ENCODE measurements at regions not wholly inside any gene's neighbourhood (a gene's known extent, or its start where the extent isn't known, plus 50 kb on each side); places are given as distances from the start of the nearest gene placed in this dataset.
"Not testable (repeated sequence)": the region's sequence is repeated elsewhere in the genome, so short reads cannot be mapped to it uniquely, and the experiment has no call there.

DNA sequence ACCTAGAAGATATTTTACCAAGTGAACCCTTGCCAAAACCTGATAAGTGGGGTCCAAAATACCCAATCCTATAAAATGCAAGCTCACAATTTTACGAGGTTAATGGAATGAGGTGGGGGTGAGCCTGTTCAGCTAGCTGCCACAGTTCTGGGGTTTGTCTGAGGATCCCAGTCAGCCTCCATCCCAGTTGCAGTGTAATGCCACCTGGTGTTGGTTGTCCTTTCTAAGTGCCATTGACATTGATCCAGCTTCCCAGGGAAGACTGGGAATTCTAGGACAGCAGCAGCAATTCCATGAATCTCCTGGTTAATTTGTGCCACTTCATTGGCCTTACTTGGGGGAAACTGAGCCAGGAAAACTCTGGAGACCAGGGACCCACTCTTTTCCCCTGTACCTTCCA, 298.3 kb downstream of the RWDD3 start:
- DNase-seq = peak in 1 of 3 experiments; percentile 4

DNA sequence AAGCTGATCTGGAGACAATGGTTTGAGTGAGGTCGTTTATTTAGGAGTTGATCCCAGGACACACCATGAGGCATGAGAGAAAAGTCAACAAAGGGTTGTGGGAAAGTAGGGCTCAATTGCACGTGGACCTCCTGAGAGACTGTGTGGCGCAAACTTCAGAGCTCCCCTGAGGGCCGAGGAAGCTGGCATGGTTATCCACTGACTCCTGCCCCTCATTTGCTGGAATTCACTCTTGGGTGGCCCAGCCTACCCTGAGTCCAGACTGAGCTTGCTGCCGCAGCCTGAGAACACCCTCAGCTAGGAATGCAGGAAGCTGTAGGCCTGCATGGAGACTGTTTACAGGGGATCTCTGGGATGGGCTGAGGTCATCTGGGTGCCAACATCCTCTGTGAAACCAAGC, 301.0 kb downstream of the RWDD3 start:
- DNase-seq = no peak

DNA sequence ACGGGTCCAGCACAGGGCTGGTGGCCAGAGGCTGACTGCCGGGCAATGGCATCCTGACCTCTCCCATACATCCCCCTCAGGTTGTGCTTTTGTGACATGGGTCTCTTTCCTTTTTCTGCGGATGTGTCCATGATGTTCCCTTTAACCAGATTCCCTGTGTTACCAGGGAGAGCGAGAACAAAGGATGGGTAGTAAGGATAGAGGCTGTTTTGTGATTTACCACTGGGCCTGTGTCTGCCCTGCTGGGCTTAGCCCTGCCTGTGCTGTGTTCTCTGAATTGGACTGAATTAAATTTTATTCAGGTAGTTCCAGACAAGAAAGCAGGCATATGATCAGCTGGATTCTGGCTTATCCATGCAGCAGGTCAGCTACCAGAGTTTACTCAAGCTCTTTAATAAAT, 301.6 kb downstream of the RWDD3 start:
- DNase-seq = no peak

DNA sequence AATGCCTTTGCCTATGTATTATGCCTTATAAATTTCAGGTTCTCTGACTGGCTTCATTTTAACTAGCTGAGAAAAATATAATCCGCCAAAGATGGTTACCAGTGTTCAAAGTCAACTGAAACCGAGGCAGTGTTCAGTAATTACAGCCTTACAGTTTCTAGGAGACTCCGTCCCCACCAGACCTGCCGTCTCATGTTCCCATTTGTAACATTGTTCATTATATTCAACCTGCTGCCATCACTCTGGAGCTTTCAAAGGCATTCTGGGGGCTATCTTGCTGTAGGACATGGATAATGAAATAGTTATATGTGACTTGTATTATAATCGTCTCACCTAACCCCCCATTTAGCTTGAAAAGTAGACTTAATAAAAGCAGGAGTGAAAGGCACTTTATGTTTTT, 302.5 kb downstream of the RWDD3 start:
- DNase-seq = peak in 1 of 3 experiments; percentile 18

DNA sequence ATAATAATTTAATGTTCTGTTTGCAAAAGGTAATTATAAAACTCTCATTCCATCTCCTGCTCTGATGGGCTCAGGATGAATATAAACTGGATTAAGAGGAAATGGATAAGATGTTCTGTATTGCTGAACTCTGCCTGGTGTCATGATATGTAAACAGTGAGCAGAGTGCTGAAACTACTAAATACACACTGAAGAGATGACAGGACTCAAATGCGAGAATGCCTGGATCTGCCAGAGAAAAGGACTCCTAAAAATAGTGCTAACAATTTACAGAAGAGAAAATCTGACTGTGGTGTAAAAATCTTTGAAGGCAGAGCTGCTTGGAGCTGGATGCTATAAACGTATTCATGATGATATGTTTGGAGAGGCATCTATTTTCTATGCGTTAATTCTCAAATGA, 303.2 kb downstream of the RWDD3 start:
- DNase-seq = no peak

DNA sequence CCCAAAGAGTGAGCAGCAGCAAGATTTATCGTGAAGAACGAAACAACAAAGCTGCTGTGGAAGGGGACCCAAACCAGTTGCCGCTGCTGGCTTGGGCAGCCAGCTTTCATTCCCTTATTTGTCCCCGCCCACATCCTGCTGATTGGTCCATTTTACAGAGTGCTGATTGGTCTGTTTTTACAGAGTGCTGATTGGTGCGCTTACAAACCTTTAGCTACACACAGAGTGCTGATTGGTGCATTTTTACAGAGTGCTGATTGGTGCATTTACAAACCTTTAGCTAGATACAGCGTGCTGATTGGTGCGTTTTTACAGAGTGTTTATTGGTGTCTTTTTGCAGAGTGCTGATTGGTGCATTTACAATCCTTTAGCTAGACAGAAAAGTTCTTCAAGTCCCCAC, 304.2 kb downstream of the RWDD3 start:
- DNase-seq = not testable (repeated sequence)

DNA sequence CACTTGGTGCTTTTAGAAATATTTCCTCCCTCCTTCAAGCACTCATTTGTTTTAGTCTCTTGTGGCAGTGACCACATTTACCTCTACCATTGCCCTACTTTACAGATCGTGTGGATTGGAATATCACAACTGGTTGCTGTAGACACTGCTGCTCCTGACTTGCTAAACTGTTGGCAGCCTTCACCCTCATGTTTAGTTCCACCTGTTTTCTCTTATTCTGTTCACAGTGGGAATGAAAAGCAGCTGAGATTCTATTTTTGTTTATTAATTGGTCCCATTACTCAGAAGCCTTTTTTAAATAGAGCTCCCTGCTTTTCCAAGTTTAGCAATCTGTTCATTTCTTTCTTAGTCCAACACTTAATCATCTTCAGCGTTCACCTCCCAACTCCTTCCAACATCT, 308.9 kb downstream of the RWDD3 start:
- no peak for DNase-seq

DNA sequence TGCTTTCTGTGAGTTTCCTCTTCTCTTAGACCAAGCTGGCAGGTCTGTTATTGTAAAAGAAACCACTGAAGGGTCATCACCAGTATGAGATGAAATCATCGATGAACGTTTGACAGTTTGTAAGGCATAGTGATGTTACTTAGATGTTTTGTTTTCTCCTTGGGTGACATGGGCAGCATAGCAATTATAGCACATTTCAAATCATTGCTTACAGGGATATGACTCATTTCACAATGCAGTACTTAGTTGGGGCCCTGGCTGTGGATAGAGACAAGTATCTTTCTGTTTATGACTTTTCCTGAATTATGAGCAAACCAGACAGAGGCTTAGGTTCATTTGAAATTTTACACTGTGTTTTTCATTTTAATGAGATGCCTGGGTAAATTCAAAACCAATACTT, 313.0 kb downstream of the RWDD3 start:
- DNase-seq = peak in 1 of 3 experiments; percentile 45

DNA sequence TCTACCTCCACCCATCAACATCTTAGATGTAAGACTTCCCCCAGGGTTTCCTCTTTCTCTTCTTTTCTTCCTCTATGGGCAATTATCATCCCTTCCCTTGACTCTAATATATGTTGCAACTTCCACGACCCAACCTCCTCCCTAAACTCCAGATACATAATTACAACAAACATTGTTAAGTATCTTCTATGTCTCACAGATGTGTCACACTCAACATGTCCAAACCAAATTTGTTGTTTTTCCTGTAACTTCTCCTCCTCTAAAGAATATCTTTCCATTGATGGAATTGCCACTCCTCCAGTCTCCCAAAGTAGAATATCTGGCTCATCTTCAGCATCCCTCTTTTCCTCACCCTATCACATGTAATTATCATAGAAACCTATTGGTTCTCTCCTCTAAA, 314.2 kb downstream of the RWDD3 start:
- DNase-seq = peak in 1 of 3 experiments; percentile 44

DNA sequence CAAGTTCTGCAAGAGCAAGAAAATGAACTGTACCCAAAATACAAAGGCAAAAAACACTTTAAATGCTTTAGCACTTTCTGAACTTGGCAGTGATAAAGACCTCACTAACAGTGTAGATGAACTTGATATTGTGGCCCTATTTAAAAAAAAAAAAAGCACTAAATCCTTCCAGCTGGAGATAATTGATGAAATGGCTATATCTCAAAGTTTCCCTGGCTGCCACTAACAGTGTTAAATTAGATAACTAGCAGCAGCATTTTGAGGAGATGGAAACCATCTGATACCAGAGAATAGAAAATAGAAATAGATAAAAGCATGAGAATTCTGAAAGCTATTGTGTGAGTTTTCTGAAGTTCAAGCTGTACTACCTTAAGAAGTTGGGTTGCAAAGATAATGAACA, 317.2 kb downstream of the RWDD3 start:
- DNase-seq = no peak

DNA sequence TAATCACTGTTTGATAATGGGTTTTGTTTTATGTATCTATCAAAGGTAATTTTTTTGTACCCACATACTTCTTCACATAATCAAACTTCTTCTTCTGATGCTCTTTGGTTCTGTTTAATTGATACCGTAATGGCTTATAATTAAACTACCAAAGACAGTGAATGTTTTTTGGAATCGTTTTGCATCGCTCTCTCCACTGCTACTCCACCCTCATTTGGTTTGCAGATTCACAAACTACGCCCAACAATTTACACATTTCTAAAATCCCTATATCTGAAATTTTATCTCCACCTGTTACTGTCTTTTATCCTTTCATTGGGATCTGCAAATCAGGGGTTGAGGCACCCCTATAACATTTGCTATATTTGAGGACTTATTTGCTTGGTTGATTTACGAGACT, 319.6 kb downstream of the RWDD3 start:
- no peak for DNase-seq

DNA sequence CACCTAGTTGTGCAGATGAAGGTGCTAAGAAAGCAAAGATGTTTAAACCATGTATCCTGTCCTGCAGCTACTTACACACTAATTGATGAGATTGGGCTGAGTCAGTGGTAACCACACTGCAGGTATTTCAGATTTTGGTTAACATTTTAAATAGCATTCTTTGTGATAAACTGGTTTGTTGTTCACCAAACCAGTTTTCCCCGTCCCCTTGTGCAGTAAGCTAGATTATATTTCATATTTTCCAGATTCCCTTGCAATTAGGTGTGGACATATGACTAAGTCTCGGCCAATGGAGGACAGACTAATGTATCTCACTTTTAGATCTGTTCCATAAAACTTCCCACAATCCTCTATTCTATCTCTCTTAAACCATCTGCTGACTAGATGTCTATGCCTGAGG, 320.4 kb downstream of the RWDD3 start:
- DNase-seq = no peak

DNA sequence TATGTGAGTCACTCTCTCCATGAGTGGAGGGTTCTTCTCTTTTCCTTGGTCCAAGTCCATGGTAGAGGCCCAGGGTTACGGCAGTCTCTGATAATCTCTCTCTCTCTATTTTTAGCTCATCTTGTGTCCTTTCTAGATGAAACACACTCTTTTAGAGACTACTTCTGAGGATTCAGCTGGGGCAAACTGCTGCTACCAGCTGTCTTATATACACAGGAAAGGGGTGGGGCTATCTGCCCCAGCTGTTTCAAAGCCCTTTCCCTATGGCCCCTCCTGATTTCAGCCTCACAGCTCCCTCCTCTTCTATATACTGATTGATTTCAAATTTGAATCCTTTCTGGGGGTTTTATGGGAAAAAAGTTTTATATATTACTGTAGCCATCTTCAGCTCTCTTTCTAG, 324.8 kb downstream of the RWDD3 start:
- DNase-seq = no peak

DNA sequence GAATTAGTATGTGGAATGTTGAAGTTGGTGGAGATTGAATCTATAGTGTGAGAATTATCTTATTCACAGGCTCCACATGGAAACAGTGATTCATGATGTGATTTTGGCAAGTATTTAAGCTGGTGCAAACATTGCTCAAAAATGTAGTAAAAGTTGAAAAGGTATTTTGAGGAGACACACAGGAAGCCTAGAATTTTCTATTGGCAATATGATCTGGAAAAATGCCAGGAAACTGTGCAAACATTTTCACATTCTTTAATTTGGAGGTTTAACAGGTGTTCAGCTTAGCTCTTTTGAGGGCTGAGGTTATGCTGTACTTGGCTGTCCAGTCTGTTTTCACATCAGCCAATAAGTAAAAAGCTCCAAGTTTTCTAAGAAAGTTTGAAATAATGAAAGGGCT, 327.3 kb downstream of the RWDD3 start:
- peak in 2 of 3 experiments; percentile 44 to 87 for DNase-seq

DNA sequence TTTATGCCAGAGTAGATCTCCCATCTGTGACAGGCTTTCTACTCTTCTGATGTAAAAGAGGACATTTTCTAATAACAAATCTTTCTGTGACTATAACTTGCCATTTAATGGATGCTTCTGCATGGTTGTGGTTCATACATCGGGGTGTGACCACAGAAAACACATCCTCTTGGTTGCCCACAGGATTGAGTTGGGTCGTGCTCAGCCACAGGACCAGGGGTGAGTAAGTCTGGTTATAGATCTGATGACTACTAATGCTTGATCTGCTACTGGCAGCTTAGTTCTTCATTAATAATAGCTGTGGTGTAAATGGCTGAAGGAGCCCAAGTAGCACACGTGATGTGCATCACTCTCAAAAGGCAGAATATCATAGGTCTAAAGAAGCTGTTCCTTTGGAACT, 328.2 kb downstream of the RWDD3 start:
- no peak for DNase-seq

DNA sequence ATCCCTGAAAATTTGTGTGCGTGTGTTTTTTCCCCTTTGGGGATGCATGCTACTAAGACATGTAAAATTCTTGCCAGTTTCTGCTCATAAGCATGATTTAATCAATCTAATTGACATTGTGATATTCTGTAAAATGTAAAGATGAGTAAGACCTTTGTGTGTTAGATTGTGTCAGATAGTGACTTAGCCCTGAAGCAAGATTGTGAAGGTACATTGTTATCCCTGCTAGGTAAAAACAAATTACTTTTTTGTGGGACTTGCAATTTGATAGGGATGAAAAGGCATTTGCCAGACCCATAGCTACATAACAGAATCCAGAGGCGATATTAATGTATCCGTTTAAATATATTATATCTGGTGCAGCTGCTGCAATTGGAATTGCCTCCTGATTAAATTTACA, 338.0 kb downstream of the RWDD3 start:
- DNase-seq = no peak

DNA sequence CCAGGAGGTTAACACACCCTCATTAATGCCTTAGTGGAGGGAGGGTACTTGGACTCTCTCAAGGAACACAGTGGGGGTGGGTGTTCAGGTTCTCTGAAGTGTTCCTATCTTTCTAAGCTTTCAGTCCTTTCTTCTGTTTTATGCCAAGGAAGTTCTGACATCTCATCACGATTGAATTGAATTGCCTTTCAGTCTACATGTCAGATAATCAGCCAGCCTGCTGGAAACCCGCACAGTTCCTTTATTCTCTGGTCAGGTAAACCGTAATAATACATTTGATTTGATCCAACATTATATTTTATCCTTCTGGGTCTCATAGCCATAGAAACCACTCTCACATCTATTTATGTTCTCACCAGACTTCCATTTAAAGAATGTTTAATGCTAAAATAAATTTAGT, 339.0 kb downstream of the RWDD3 start:
- DNase-seq = no peak

DNA sequence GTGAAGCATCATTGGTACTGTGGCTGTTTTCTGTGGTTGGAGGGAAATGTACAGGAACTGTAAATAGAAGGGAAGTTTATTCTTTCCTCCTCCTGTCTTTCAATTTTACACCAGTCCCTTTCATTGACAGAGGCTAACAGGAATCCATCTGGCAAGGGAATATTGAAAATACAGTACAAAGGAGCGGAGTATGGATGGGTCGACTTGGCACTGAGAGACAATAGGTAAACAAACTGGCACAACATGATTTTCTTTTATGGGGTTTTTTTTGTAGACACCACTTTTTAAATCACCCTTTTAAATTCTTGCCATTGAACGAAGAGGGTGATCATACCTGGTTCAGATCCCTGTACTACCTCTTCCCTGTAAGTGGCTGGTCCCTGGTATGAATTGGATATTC, 341.3 kb downstream of the RWDD3 start:
- no peak for DNase-seq

DNA sequence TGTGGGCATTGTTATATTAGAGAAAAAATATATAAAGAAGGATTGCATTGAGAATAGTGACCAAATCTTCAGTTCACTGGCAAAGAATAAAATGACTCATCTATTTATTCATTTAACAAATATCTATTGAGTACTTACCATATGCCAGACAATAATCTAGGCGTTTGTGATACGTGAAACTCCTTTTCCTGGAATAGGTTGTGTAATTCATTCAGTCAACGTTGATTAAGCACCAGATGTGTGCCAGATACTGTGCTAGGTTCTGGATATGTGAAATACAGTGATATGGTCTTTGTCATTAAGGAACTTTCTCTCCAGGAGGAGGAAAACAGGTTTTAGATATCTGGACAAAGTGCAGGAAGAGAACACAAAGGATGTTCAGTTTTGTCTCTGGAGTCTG, 344.5 kb downstream of the RWDD3 start:
- no peak for DNase-seq

DNA sequence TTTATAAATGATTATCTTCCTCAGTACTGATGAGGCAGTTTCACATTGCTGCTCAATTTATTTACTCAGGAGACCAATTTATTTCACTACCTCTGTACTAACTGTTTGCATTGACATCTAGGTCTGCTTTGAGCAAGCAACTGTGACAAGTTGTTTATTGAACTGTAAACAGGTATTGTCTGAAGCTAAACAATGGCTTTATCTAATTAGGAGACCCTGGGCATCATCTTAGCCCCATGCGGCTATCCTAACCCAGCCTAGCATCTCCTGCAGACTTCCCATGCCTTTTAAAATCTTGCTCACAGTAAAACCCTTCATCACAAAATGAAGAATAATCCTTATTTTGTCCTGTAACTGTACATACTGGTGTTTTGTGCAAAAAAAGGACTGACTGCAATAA, 348.2 kb downstream of the RWDD3 start:
- peak in 1 of 3 experiments; percentile 42 for DNase-seq

DNA sequence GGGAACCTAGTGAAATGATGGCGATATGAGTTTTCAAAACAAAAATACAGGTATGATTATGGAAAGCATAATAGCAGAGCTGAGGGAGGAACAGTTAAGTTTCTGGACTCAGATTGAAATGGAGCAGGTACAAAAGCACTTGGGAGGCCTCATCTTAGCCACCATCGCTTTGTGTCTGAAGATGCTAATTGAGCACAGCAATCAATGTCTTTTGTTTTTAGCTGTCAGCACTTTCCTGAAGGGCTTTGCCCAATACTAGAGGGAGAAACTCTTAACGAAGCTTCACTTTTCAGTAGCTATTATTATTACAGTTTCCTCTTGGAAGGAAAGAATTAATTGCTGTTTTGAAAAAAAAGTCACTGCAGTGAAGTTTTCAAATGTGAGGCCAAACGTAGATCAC, 348.7 kb downstream of the RWDD3 start:
- DNase-seq = no peak

DNA sequence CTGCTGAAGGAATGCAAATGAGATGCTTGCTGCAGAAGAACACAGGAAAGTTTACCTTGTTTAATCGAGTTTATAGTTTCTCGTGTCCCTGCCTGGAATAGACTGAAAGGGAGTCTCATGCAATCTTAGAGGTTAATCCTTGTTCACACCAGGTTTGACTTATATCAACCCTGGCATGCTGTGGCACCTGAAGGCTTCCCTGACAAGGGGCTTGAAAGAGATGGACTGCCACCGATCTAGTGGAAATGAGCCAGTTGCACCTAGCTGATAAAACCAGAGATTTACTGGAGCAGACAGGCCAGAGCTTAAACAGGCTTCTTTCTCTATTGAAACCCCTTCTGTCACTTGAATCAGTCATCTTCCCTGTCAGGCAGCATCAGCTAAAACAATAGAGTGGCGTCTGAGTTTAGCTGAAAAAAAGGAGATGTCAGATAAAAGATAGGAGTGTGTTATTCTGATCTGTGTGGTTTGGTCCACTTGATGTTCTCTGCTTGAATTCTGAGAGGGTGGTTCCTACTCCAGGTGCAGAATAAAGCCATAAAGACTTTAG, 349.7 kb downstream of the RWDD3 start:
- DNase-seq = peak in 2 of 3 experiments; percentile 14 to 86

DNA sequence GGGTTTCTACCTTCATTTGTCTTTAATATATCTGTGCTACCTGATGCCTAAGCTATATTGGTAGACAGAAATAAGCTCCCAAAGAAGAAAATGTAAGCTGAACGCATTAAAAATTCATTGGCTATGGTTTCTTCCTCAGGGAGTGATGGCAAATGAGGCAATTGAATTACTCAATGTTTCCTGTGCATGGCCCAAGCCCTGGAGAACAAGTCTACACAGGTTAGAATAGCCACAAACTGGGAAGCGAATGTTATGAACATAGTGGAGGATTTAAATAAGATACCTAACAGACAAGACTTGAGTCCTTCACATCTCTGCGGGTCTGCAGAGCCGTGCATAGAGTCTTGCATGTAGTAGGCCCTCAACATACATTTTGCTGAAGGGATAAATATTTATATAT, 350.3 kb downstream of the RWDD3 start:
- DNase-seq = peak in 1 of 3 experiments; percentile 84

DNA sequence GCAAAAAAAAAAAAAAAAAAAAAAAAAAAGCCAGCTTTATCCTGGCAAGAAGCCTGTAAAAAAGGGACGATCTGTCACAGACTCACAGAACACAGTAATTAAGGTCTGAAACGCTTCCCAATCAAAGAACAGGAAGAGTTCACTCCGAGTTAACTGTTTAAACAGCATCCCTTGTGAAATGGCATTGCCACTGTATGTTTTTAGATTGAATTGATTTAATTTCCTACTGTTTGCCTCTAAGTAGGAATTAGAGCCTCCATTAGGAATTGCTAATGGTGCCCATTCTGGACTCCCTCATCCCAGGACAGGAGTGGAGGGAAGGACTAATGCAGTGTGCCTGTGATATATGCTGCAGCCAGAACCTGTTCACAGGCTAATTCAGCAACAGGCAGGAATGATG, 370.8 kb downstream of the RWDD3 start:
- DNase-seq = peak in 2 of 3 experiments; percentile 44 to 79

DNA sequence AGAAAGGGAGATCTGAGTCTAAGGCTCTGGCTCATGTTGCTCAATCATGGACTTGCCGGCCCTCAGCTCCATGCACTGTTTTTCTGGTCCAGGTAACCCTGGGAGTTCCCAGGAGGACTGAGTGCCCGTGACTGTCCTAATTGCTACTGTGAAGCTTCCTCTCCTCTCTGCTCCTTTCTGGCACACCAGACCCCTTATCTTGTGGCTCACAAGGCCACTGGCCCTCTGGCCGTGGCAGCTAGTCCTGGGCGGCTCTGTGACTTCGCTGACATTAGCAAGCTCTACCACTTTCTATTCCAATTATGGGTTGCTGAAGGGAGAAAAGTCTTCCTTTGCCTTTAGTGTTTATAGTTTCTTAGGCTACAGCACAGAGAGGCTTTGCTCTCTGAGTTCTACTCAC, 380.2 kb downstream of the RWDD3 start:
- no peak for DNase-seq

DNA sequence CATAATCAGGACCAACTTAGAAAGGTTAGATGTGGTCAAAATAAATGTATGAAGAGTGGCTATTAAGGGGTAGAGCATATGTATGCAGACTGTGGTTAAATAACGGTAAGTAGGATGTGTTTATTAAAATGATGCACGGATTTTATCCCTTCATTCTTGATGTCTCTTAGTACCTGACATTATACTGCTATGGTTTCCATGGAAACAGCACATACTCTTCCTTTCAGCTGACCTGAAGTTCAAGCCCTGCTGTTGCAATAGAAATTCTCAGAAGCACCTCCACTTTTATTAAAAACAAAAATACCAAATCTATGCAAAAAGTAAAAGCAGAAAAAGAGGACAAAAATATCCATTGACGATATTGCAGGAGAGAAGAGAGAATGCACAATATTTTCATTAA, 381.4 kb downstream of the RWDD3 start:
- DNase-seq = peak in 1 of 3 experiments; percentile 4
